GM12875 (cell line): ENCODE measurements at regions not wholly inside any gene's neighbourhood (a gene's known extent, or its start where the extent isn't known, plus 50 kb on each side); places are given as distances from the start of the nearest gene placed in this dataset.

Experiments used
- H3K4me3 ChIP-seq: one replicate; pipeline ENCODE4 v1.5.1; 2011; ENCODE audit warnings: low read depth, low read length, control low read depth
- CTCF ChIP-seq: IDR thresholded peaks from 2 replicates; pipeline ENCODE4 v1.5.1; 2011; ENCODE audit warnings: low read depth, mild to moderate bottlenecking, control low read depth, inconsistent platforms, low read length, moderate library complexity, borderline replicate concordance; ENCODE audit not compliant: insufficient read depth

DNA sequence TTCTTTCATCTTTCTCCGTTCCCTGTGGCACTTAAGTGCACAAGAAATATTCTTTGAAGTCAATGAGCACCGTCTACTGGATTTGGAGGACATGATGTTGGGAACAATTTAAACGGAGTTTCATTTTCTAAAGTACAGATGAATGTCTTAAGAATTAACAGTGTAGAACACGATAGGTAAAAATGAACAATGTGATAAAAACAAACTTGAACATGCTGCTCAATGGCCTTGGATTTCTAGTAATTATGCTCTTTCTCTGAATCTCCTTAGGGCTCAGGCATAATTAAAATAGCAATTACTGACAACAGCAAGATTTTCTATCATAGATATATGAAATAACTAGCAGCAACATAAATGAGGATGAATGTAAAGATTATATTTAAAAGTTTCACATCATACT, 142.2 kb upstream of the CDH6 start:
- H3K4me3 ChIP-seq, result no peak overlapping the region
- no peak for TF ChIP-seq CTCF

DNA sequence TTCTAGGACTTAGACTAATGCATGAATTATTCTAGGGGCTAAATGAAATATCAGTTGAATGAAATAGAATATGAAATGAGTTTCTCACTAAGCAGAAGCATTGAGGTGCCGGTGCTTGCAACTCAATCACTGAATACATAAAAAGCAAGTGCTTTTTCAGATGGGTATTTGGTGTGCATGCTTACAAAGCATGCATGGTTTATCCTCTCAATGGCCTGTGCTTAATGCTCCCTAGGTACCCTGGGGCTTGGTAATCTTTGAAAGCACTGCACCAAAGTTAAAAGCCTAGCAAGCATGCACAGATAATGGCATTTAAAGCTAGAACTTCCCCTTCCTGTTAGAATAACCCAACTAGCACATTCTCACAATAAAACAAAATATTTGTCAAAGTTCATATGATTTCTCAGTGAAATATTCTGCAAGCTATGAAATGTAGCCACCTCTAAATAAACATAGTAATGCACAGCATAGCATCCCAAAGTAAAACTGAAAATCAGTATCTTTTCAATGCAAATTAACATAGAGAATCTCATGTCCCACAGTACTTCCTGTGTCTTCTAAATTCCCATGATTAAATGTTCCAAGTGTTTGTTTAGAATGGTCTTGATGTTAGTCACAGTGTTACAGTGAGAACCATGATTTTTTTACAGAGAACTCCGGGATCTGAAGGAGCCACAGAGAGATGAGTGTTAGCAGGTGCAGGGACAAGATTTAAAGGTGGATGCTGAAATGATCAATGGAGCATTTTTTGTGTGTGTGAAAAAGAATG, 143.4 kb upstream of the CDH6 start:
- TF ChIP-seq CTCF, result no peak
- no peak overlapping the region for H3K4me3 ChIP-seq

DNA sequence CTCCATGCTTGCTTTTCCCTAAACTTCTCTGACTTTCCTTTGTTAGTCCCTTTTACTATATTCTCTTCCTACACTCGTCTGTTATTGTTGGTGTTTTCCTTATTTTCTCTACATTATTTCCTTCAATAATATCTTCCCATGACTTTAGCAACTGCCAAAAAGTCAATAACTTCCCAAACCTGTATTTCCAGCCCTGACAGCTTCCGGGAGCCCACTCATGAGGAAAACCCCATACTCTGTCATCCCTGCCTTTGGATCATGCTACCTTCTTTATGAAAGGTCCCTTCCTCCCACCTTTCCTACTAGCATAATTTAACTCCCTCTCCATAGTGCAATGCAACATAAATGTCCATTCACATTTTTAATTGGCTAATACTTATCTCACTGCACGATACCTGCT, 144.0 kb upstream of the CDH6 start:
- TF ChIP-seq CTCF, result no peak
- no peak overlapping the region for H3K4me3 ChIP-seq

GRCh38 chr5:31048282-31049270, 144.9 kb upstream of the CDH6 start:
- TF ChIP-seq CTCF, result no peak
- H3K4me3 ChIP-seq, result no peak overlapping the region

DNA sequence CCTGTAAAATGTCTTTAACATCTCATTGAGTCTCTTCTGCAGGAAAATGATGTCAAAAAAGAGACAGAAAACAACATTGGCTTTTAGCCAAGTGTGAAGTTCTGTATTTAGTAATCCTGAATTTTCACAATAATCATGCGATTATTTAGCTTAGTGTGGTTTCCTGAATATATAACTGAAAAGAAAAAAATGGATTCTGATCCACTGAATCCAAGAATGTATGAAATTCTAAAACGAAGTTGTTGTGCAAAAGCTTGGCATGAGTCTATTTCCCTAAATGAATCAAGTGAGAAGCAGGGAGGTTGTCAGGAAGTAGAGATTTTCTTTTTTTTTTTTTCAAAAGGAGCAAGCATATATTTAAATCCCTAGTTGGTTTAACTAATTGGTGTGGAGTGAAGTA, 145.9 kb upstream of the CDH6 start:
- no peak for TF ChIP-seq CTCF
- H3K4me3 ChIP-seq, result no peak overlapping the region

DNA sequence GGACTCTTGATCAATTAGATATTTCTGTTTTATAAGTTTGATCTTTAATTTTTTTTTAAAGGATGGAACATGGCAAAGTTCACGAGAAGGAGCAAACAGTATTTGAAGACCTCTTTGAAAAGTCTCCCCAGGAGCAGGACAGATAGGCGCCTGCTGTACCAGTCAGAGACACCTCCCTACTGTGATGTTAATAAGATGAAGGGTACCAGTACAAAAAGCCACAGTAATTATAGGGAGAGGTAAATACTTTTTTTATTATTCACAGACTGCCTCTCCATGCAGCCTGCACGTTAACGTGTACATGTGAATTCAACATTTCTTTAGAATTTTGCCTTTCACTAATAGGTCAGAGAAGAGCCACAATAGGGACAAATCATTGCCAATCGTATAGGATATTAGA, 146.5 kb upstream of the CDH6 start:
- no peak for TF ChIP-seq CTCF
- no peak overlapping the region for H3K4me3 ChIP-seq
